ENCODE measurements at regions not wholly inside any gene's neighbourhood (a gene's known extent, or its start where the extent isn't known, plus 50 kb on each side); places are given as distances from the start of the nearest gene placed in this dataset.

DNA sequence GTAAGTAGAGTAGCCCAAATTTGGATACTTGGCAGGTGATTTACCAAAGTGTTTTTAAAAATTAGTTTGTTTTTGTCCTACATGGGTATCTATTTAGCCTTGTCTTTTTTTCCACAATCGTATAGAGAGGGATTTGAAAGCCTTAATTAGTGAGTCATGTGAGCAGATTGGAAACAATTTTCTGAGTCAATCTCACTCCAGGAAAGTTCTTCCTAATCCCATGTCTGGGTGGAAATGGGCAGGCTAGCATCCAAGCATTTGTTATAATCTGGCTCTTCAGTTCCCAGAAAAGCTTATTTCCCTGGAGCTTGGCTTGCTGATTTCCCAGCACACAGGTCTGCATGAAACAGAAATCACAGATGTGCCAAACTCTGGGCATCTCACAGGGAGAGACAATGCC is 426.9 kb upstream of the BOD1L1 start:
- H3K4me3 ChIP-seq (ENCODE audit: low read depth in 1 of 3, low read length in 3 of 3) = no peak overlapping the region
- H3K9ac ChIP-seq (ENCODE audit: low read depth in 1 of 2, low read length in 2 of 2) = no peak overlapping the region
- H3K9me3 ChIP-seq (ENCODE audit: control insufficient read depth in 4 of 4, low read length in 3 of 4) = no peaks in the 10 kb centered on the region
- no peak for DNase-seq (ENCODE audit: low spot score)
- no peaks in the 10 kb centered on the region for H3K36me3 ChIP-seq (ENCODE audit: control insufficient read depth in 4 of 4, insufficient read depth in 3 of 4, low read depth in 1 of 4, low read length in 3 of 4)
- H3K27ac ChIP-seq (ENCODE audit: low read depth in 1 of 2, low read length in 2 of 2) = no peak overlapping the region
- no peaks in the 10 kb centered on the region for H3K4me1 ChIP-seq (ENCODE audit: control insufficient read depth in 4 of 4, insufficient read depth in 4 of 4, low read length in 3 of 4)
- TF ChIP-seq HNF4G (IDR thresholded peaks at IDR 0.05) = no peak
- no peak for TF ChIP-seq RAD21 (IDR thresholded peaks at IDR 0.05)
- TF ChIP-seq FOXA1 (IDR thresholded peaks at IDR 0.05) = no peak
- no peak for TF ChIP-seq SP1 (IDR thresholded peaks at IDR 0.05)
- TF ChIP-seq TAF1 (conservative IDR thresholded peaks at IDR 0.05) = no peak
- WGBS = 87% methylated on average over 1 of the region's 1 CpG
- H3K27me3 ChIP-seq (ENCODE audit: control insufficient read depth in 4 of 4, insufficient read depth in 4 of 4, low read length in 3 of 4) = no peaks in the 10 kb centered on the region

DNA sequence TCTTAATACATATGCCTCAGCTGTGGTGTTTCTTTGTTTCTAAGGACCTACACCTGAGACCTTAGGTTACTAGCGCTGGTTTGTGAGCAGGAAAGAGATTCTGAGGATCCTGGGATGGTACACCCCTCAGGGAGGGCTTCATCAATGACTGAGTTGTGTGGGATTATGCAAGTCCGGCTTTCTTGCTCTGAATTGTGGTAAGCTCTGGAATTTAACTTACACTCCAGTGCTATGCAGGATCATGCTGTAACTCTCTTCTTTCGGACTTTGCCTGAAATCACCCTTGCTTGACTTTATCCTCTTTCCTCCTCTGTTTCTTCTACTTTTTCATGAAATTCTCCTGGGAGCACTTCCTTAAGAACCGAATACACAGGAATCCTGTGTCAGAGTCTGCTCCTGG is 431.5 kb upstream of the BOD1L1 start:
- Histone ChIP-seq H3K27ac (ENCODE audit: low read depth in 1 of 2, low read length in 2 of 2) (no peak overlapping the region), H3K9ac (ENCODE audit: low read depth in 1 of 2, low read length in 2 of 2) (no peak overlapping the region), H3K4me1 (ENCODE audit: control insufficient read depth in 4 of 4, insufficient read depth in 4 of 4, low read length in 3 of 4) (no peaks in the 10 kb centered on the region), H3K9me3 (ENCODE audit: control insufficient read depth in 4 of 4, low read length in 3 of 4) (no peaks in the 10 kb centered on the region), H3K4me3 (ENCODE audit: low read depth in 1 of 3, low read length in 3 of 3) (no peak overlapping the region), H3K36me3 (ENCODE audit: control insufficient read depth in 4 of 4, insufficient read depth in 3 of 4, low read depth in 1 of 4, low read length in 3 of 4) (no peaks in the 10 kb centered on the region), H3K27me3 (ENCODE audit: control insufficient read depth in 4 of 4, insufficient read depth in 4 of 4, low read length in 3 of 4) (no peaks in the 10 kb centered on the region)
- 75% methylated on average over 4 of the region's 4 CpGs for WGBS
- no peak for DNase-seq (ENCODE audit: low spot score)
- TF ChIP-seq, protein P1, sequence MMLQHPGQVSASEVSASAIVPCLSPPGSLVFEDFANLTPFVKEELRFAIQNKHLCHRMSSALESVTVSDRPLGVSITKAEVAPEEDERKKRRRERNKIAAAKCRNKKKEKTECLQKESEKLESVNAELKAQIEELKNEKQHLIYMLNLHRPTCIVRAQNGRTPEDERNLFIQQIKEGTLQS (IDR thresholded peaks at IDR 0.05) = no peak
- TF ChIP-seq FOXA2 (IDR thresholded peaks at IDR 0.05) (no peak), SP1 (IDR thresholded peaks at IDR 0.05) (no peak), NR2F2 (IDR thresholded peaks at IDR 0.05) (no peak), YY1 (IDR thresholded peaks at IDR 0.05) (no peak), JUND (IDR thresholded peaks at IDR 0.05) (no peak), HNF4A (conservative IDR thresholded peaks at IDR 0.05) (no peak), RAD21 (IDR thresholded peaks at IDR 0.05) (no peak), FOXA1 (IDR thresholded peaks at IDR 0.05) (no peak), TAF1 (conservative IDR thresholded peaks at IDR 0.05) (no peak)
- TF ChIP-seq, protein P2, sequence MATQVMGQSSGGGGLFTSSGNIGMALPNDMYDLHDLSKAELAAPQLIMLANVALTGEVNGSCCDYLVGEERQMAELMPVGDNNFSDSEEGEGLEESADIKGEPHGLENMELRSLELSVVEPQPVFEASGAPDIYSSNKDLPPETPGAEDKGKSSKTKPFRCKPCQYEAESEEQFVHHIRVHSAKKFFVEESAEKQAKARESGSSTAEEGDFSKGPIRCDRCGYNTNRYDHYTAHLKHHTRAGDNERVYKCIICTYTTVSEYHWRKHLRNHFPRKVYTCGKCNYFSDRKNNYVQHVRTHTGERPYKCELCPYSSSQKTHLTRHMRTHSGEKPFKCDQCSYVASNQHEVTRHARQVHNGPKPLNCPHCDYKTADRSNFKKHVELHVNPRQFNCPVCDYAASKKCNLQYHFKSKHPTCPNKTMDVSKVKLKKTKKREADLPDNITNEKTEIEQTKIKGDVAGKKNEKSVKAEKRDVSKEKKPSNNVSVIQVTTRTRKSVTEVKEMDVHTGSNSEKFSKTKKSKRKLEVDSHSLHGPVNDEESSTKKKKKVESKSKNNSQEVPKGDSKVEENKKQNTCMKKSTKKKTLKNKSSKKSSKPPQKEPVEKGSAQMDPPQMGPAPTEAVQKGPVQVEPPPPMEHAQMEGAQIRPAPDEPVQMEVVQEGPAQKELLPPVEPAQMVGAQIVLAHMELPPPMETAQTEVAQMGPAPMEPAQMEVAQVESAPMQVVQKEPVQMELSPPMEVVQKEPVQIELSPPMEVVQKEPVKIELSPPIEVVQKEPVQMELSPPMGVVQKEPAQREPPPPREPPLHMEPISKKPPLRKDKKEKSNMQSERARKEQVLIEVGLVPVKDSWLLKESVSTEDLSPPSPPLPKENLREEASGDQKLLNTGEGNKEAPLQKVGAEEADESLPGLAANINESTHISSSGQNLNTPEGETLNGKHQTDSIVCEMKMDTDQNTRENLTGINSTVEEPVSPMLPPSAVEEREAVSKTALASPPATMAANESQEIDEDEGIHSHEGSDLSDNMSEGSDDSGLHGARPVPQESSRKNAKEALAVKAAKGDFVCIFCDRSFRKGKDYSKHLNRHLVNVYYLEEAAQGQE (IDR thresholded peaks at IDR 0.05) = no peak

DNA sequence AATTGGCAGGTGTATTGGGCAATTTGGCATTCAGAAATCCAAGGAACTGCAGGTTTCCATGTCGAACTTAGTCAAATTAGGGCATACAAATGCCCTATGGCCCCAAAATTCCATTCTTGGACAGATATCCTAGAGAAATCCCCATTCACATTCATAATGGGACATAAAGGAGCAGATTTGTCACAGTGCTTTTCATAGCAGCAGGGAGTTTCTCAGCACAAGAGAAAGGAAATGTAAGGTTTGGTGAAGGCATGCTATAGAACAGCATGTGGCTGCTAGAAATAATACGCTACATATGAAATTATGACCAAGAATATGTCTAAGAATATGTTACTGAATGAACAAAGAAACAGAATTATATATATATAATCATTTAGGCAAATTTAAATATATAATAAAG is 437.5 kb upstream of the BOD1L1 start:
- no peak for TF ChIP-seq JUND (IDR thresholded peaks at IDR 0.05)
- TF ChIP-seq FOXA2 (IDR thresholded peaks at IDR 0.05) = no peak
- TF ChIP-seq, protein P2 (IDR thresholded peaks at IDR 0.05) = no peak
- TF ChIP-seq HNF4A (conservative IDR thresholded peaks at IDR 0.05) = no peak
- TF ChIP-seq, protein P3, sequence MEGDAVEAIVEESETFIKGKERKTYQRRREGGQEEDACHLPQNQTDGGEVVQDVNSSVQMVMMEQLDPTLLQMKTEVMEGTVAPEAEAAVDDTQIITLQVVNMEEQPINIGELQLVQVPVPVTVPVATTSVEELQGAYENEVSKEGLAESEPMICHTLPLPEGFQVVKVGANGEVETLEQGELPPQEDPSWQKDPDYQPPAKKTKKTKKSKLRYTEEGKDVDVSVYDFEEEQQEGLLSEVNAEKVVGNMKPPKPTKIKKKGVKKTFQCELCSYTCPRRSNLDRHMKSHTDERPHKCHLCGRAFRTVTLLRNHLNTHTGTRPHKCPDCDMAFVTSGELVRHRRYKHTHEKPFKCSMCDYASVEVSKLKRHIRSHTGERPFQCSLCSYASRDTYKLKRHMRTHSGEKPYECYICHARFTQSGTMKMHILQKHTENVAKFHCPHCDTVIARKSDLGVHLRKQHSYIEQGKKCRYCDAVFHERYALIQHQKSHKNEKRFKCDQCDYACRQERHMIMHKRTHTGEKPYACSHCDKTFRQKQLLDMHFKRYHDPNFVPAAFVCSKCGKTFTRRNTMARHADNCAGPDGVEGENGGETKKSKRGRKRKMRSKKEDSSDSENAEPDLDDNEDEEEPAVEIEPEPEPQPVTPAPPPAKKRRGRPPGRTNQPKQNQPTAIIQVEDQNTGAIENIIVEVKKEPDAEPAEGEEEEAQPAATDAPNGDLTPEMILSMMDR (IDR thresholded peaks at IDR 0.05; ENCODE audit: low read depth, low read length, missing input control) = no peak
- no peak for TF ChIP-seq YY1 (IDR thresholded peaks at IDR 0.05)
- no peak for DNase-seq (ENCODE audit: low spot score)
- H3K4me1 ChIP-seq (ENCODE audit: control insufficient read depth in 4 of 4, insufficient read depth in 4 of 4, low read length in 3 of 4) = no peaks in the 10 kb centered on the region
- no peak overlapping the region for H3K9ac ChIP-seq (ENCODE audit: low read depth in 1 of 2, low read length in 2 of 2)
- no peak overlapping the region for H3K27ac ChIP-seq (ENCODE audit: low read depth in 1 of 2, low read length in 2 of 2)
- no peaks in the 10 kb centered on the region for H3K36me3 ChIP-seq (ENCODE audit: control insufficient read depth in 4 of 4, insufficient read depth in 3 of 4, low read depth in 1 of 4, low read length in 3 of 4)
- H3K27me3 ChIP-seq (ENCODE audit: control insufficient read depth in 4 of 4, insufficient read depth in 4 of 4, low read length in 3 of 4) = no peaks in the 10 kb centered on the region
- no peaks in the 10 kb centered on the region for H3K9me3 ChIP-seq (ENCODE audit: control insufficient read depth in 4 of 4, low read length in 3 of 4)
- no peak overlapping the region for H3K4me3 ChIP-seq (ENCODE audit: low read depth in 1 of 3, low read length in 3 of 3)
- 87% methylated on average over 2 of the region's 2 CpGs for WGBS

Measured in liver (tissue), 8 donors.